ENCODE measurements at regions not wholly inside any gene's neighbourhood (a gene's known extent, or its start where the extent isn't known, plus 50 kb on each side); places are given as distances from the start of the nearest gene placed in this dataset.

GRCh38 chr9:87152256-87152655, 204.9 kb upstream of the GAS1 start:
- H3K36me3 ChIP-seq, result no peaks in the 10 kb centered on the region
- intact Hi-C loops (cut with DNase I; ENCODE audit: low total_unique reads), result no loop called here
- TF ChIP-seq EP300 (IDR thresholded peaks at IDR 0.05), result no peak
- TF ChIP-seq, protein P1, sequence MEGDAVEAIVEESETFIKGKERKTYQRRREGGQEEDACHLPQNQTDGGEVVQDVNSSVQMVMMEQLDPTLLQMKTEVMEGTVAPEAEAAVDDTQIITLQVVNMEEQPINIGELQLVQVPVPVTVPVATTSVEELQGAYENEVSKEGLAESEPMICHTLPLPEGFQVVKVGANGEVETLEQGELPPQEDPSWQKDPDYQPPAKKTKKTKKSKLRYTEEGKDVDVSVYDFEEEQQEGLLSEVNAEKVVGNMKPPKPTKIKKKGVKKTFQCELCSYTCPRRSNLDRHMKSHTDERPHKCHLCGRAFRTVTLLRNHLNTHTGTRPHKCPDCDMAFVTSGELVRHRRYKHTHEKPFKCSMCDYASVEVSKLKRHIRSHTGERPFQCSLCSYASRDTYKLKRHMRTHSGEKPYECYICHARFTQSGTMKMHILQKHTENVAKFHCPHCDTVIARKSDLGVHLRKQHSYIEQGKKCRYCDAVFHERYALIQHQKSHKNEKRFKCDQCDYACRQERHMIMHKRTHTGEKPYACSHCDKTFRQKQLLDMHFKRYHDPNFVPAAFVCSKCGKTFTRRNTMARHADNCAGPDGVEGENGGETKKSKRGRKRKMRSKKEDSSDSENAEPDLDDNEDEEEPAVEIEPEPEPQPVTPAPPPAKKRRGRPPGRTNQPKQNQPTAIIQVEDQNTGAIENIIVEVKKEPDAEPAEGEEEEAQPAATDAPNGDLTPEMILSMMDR (IDR thresholded peaks at IDR 0.05), result no peak
- no peak for TF ChIP-seq POLR2AphosphoS5 (IDR thresholded peaks at IDR 0.05)
- no peak for TF ChIP-seq POLR2A (IDR thresholded peaks at IDR 0.05)
- WGBS, 5 donors, result 46 to 64% (median 59%) methylated on average over 8 of the region's 8 CpGs
- H3K4me1 ChIP-seq, result peaks cover 15 to 17% (median 15%) of the 10 kb centered on the region in 4 donors
- H3K27ac ChIP-seq, result peak overlapping the region in 2 of 5 donors; percentile 1 to 3
- no peak for DNase-seq
- no peak overlapping the region for H3K4me3 ChIP-seq
- H3K27me3 ChIP-seq, result peaks cover 0 to 5% (median 0%) of the 10 kb centered on the region in 3 donors
- no peaks in the 10 kb centered on the region for H3K9me3 ChIP-seq

DNA sequence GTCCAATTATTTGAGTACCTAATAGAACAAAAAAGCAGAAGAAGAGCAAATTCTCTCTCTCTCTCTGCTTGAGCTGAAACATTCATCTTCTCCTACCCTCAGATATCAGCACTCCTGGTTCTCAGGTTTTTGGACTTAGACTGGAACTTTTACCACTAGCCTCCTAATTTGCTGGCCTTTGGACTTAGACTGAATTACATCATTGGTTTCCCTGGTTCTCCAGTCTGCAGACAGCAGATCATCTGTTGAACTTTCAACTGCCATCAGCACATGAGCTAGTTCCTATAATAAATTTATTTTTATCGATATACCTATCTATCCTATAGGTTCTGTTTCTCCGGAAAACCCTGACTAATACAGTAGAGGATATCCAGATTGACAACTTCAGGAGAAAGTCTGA, 208.9 kb upstream of the GAS1 start:
- no peak overlapping the region for H3K27ac ChIP-seq
- no peaks in the 10 kb centered on the region for H3K9me3 ChIP-seq
- no peak for DNase-seq
- intact Hi-C loops (cut with DNase I; ENCODE audit: low total_unique reads), result no loop called here
- 91 to 100% (median 96%) methylated on average over 2 of the region's 2 CpGs for WGBS, 5 donors
- TF ChIP-seq, protein P1 (IDR thresholded peaks at IDR 0.05), result no peak
- TF ChIP-seq POLR2AphosphoS5 (IDR thresholded peaks at IDR 0.05) (no peak), EP300 (IDR thresholded peaks at IDR 0.05) (no peak), POLR2A (IDR thresholded peaks at IDR 0.05) (no peak)
- no peaks in the 10 kb centered on the region for H3K36me3 ChIP-seq
- H3K27me3 ChIP-seq, result no peaks in the 10 kb centered on the region
- no peak overlapping the region for H3K4me3 ChIP-seq
- peaks cover 0 to 5% (median 0%) of the 10 kb centered on the region in 4 donors for H3K4me1 ChIP-seq

GRCh38 chr9:87157366-87158031, 210.2 kb upstream of the GAS1 start:
- no peaks in the 10 kb centered on the region for H3K36me3 ChIP-seq
- intact Hi-C loops (cut with DNase I; ENCODE audit: low total_unique reads), result no loop called here
- WGBS, 5 donors, result 60 to 73% (median 64%) methylated on average over 10 of the region's 10 CpGs
- no peaks in the 10 kb centered on the region for H3K9me3 ChIP-seq
- H3K4me3 ChIP-seq, result no peak overlapping the region
- peaks cover 0 to 5% (median 0%) of the 10 kb centered on the region in 4 donors for H3K4me1 ChIP-seq
- TF ChIP-seq EP300 (IDR thresholded peaks at IDR 0.05) (no peak), POLR2A (IDR thresholded peaks at IDR 0.05) (no peak), POLR2AphosphoS5 (IDR thresholded peaks at IDR 0.05) (no peak)
- TF ChIP-seq, protein P1 (IDR thresholded peaks at IDR 0.05), result no peak
- no peak for DNase-seq
- no peaks in the 10 kb centered on the region for H3K27me3 ChIP-seq
- no peak overlapping the region for H3K27ac ChIP-seq

GRCh38 chr9:87158765-87159164, 211.5 kb upstream of the GAS1 start:
- intact Hi-C loops (cut with DNase I; ENCODE audit: low total_unique reads), result no loop called here
- H3K27ac ChIP-seq, result no peak overlapping the region

More at GRCh38 chr9:87158765-87159164, 211.5 kb upstream of the GAS1 start:
- WGBS, 5 donors, result 77 to 91% (median 80%) methylated on average over 2 of the region's 2 CpGs
- Histone ChIP-seq H3K4me3 (no peak overlapping the region), H3K9me3 (no peaks in the 10 kb centered on the region), H3K36me3 (no peaks in the 10 kb centered on the region), H3K4me1 (peaks cover 0 to 5% (median 0%) of the 10 kb centered on the region in 4 donors), H3K27me3 (no peaks in the 10 kb centered on the region)
- TF ChIP-seq POLR2A (IDR thresholded peaks at IDR 0.05) (no peak), POLR2AphosphoS5 (IDR thresholded peaks at IDR 0.05) (no peak), EP300 (IDR thresholded peaks at IDR 0.05) (no peak)
- TF ChIP-seq, protein P1 (IDR thresholded peaks at IDR 0.05), result no peak
- DNase-seq, result no peak

Measured in stomach (tissue), 8 donors.